Stimulated activated naive CD8-positive, alpha-beta T cell treated with anti-CD3 and anti-CD28 coated beads, Interleukin-15, Interleukin-2, amounts not matched to agents 100 ng/mL and 50 ng/mL, for 24 hours (primary cell): ENCODE measurements at regions not wholly inside any gene's neighbourhood (a gene's known extent, or its start where the extent isn't known, plus 50 kb on each side); places are given as distances from the start of the nearest gene placed in this dataset.
"Not testable (repeated sequence)": the region's sequence is repeated elsewhere in the genome, so short reads cannot be mapped to it uniquely, and the experiment has no call there.

Experiments used
- H3K27ac Mint-ChIP-seq: one replicate; pipeline ENCODE4 v1.8.0; 2021; ENCODE audit warnings: mild to moderate bottlenecking, mixed read lengths
- H3K27me3 Mint-ChIP-seq: one replicate; pipeline ENCODE4 v1.8.0; 2021; ENCODE audit warnings: mixed read lengths
- H3K36me3 Mint-ChIP-seq: one replicate; pipeline ENCODE4 v1.8.0; 2021; ENCODE audit warnings: low read depth, mixed read lengths
- H3K4me1 Mint-ChIP-seq: one replicate; pipeline ENCODE4 v1.8.0; 2021; ENCODE audit warnings: low read depth, mixed read lengths
- H3K4me3 Mint-ChIP-seq: one replicate; pipeline ENCODE4 v1.8.0; 2021; ENCODE audit warnings: mild to moderate bottlenecking, mixed read lengths
- H3K9me3 Mint-ChIP-seq: one replicate; pipeline ENCODE4 v1.8.0; 2021; ENCODE audit warnings: mixed read lengths

GRCh38 chr18:49731860-49732311 lies 81.4 kb downstream of the ACAA2 start:
- Mint-ChIP-seq H3K27me3 (peaks cover 12% of the 10 kb centered on the region), H3K4me3 (no peak overlapping the region), H3K4me1 (no peaks in the 10 kb centered on the region), H3K9me3 (no peaks in the 10 kb centered on the region), H3K36me3 (no peaks in the 10 kb centered on the region), H3K27ac (no peak overlapping the region)

- no peaks in the 10 kb centered on the region for H3K4me1 Mint-ChIP-seq
- H3K27me3 Mint-ChIP-seq, result peaks cover 8% of the 10 kb centered on the region
- no peak overlapping the region for H3K4me3 Mint-ChIP-seq
- no peak overlapping the region for H3K27ac Mint-ChIP-seq
- no peaks in the 10 kb centered on the region for H3K36me3 Mint-ChIP-seq
- H3K9me3 Mint-ChIP-seq, result no peaks in the 10 kb centered on the region
Measured at GRCh38 chr18:49731421-49731841, 81.9 kb downstream of the ACAA2 start.

- no peak overlapping the region for H3K27ac Mint-ChIP-seq
- H3K4me3 Mint-ChIP-seq, result no peak overlapping the region
- H3K9me3 Mint-ChIP-seq, result no peaks in the 10 kb centered on the region
- no peaks in the 10 kb centered on the region for H3K4me1 Mint-ChIP-seq
- H3K27me3 Mint-ChIP-seq, result peaks cover 8% of the 10 kb centered on the region
- H3K36me3 Mint-ChIP-seq, result no peaks in the 10 kb centered on the region
Measured at GRCh38 chr18:49730951-49731391, 82.4 kb downstream of the ACAA2 start.

GRCh38 chr18:49728542-49728941 lies 84.8 kb downstream of the ACAA2 start:
- H3K9me3 Mint-ChIP-seq, result no peaks in the 10 kb centered on the region
- H3K27ac Mint-ChIP-seq, result no peak overlapping the region
- H3K36me3 Mint-ChIP-seq, result no peaks in the 10 kb centered on the region
- peaks cover 4% of the 10 kb centered on the region for H3K27me3 Mint-ChIP-seq
- peaks cover 7% of the 10 kb centered on the region for H3K4me1 Mint-ChIP-seq
- no peak overlapping the region for H3K4me3 Mint-ChIP-seq

GRCh38 chr18:49727816-49728215 lies 85.5 kb downstream of the ACAA2 start:
- Mint-ChIP-seq H3K27me3 (peaks cover 8% of the 10 kb centered on the region), H3K4me1 (peaks cover 12% of the 10 kb centered on the region), H3K4me3 (no peak overlapping the region), H3K9me3 (no peaks in the 10 kb centered on the region), H3K27ac (no peak overlapping the region), H3K36me3 (no peaks in the 10 kb centered on the region)

- no peaks in the 10 kb centered on the region for H3K9me3 Mint-ChIP-seq
- H3K4me1 Mint-ChIP-seq, result peaks cover 12% of the 10 kb centered on the region
- no peak overlapping the region for H3K4me3 Mint-ChIP-seq
- H3K36me3 Mint-ChIP-seq, result no peaks in the 10 kb centered on the region
- H3K27ac Mint-ChIP-seq, result no peak overlapping the region
- H3K27me3 Mint-ChIP-seq, result peaks cover 18% of the 10 kb centered on the region
Measured at GRCh38 chr18:49726675-49726963, 86.7 kb downstream of the ACAA2 start.

GRCh38 chr18:49725809-49726674 lies 87.3 kb downstream of the ACAA2 start:
- H3K4me1 Mint-ChIP-seq, result peaks cover 12% of the 10 kb centered on the region

GRCh38 chr18:49723648-49724180 lies 89.6 kb downstream of the ACAA2 start:
- peak overlapping the region; percentile 33 for H3K4me3 Mint-ChIP-seq
- H3K27ac Mint-ChIP-seq, result peak overlapping the region; percentile 45
- H3K9me3 Mint-ChIP-seq, result no peaks in the 10 kb centered on the region
- H3K36me3 Mint-ChIP-seq, result no peaks in the 10 kb centered on the region
- peaks cover 12% of the 10 kb centered on the region for H3K4me1 Mint-ChIP-seq
- peaks cover 23% of the 10 kb centered on the region for H3K27me3 Mint-ChIP-seq

More at GRCh38 chr18:49725809-49726674, 87.3 kb downstream of the ACAA2 start:
- no peak overlapping the region for H3K4me3 Mint-ChIP-seq
- H3K27ac Mint-ChIP-seq, result no peak overlapping the region
- no peaks in the 10 kb centered on the region for H3K36me3 Mint-ChIP-seq
- H3K27me3 Mint-ChIP-seq, result peaks cover 23% of the 10 kb centered on the region
- no peaks in the 10 kb centered on the region for H3K9me3 Mint-ChIP-seq

GRCh38 chr18:49722477-49722876 lies 90.9 kb downstream of the ACAA2 start:
- Mint-ChIP-seq H3K9me3 (no peaks in the 10 kb centered on the region), H3K27ac (no peak overlapping the region), H3K4me1 (peaks cover 12% of the 10 kb centered on the region), H3K27me3 (peaks cover 30% of the 10 kb centered on the region), H3K4me3 (no peak overlapping the region), H3K36me3 (no peaks in the 10 kb centered on the region)

- Mint-ChIP-seq H3K36me3 (no peaks in the 10 kb centered on the region), H3K9me3 (no peaks in the 10 kb centered on the region), H3K4me1 (peaks cover 12% of the 10 kb centered on the region), H3K27ac (no peak overlapping the region), H3K27me3 (peaks cover 32% of the 10 kb centered on the region), H3K4me3 (no peak overlapping the region)
Measured at GRCh38 chr18:49721981-49722380, 91.4 kb downstream of the ACAA2 start.

GRCh38 chr18:49720944-49721343 lies 92.4 kb downstream of the ACAA2 start:
- Mint-ChIP-seq H3K27me3 (peaks cover 32% of the 10 kb centered on the region), H3K4me1 (peaks cover 12% of the 10 kb centered on the region)
- H3K36me3 Mint-ChIP-seq, H3K27ac Mint-ChIP-seq, H3K9me3 Mint-ChIP-seq, H3K4me3 Mint-ChIP-seq: not testable (repeated sequence)

GRCh38 chr18:49717617-49718016 lies 95.7 kb downstream of the ACAA2 start:
- Mint-ChIP-seq H3K27ac (no peak overlapping the region), H3K36me3 (no peaks in the 10 kb centered on the region), H3K4me1 (no peaks in the 10 kb centered on the region), H3K27me3 (peaks cover 22% of the 10 kb centered on the region), H3K9me3 (no peaks in the 10 kb centered on the region), H3K4me3 (no peak overlapping the region)

GRCh38 chr18:49716035-49716434 lies 97.3 kb downstream of the ACAA2 start:
- no peaks in the 10 kb centered on the region for H3K9me3 Mint-ChIP-seq
- no peak overlapping the region for H3K4me3 Mint-ChIP-seq
- H3K36me3 Mint-ChIP-seq, result no peaks in the 10 kb centered on the region
- H3K4me1 Mint-ChIP-seq, result no peaks in the 10 kb centered on the region
- H3K27ac Mint-ChIP-seq, result no peak overlapping the region
- peaks cover 18% of the 10 kb centered on the region for H3K27me3 Mint-ChIP-seq

- Mint-ChIP-seq H3K4me1 (no peaks in the 10 kb centered on the region), H3K27me3 (peaks cover 14% of the 10 kb centered on the region), H3K36me3 (no peaks in the 10 kb centered on the region), H3K4me3 (no peak overlapping the region), H3K27ac (no peak overlapping the region), H3K9me3 (no peaks in the 10 kb centered on the region)
Measured at GRCh38 chr18:49709347-49709690, 104.0 kb downstream of the ACAA2 start.

- Mint-ChIP-seq H3K27ac (no peak overlapping the region), H3K36me3 (no peaks in the 10 kb centered on the region), H3K4me3 (no peak overlapping the region), H3K27me3 (peaks cover 14% of the 10 kb centered on the region), H3K4me1 (no peaks in the 10 kb centered on the region), H3K9me3 (no peaks in the 10 kb centered on the region)
Measured at GRCh38 chr18:49708662-49709346, 104.5 kb downstream of the ACAA2 start.
